Spleen (tissue), 11 donors: ENCODE measurements at regions not wholly inside any gene's neighbourhood (a gene's known extent, or its start where the extent isn't known, plus 50 kb on each side); places are given as distances from the start of the nearest gene placed in this dataset.

Experiments
- DNase-seq: peaks from one replicate; pipeline ENCODE4 v3.0.0-alpha.2; 2020
- H3K27ac ChIP-seq, 8 donors: fragments of 200-600 bp; sonication (generic) in 7 of 8; 1 replicate in 4 of 8; 2 replicates in 4 of 8; pipeline versions ENCODE4 v1.5.0 to v1.8.0; 2016 to 2021; ENCODE audit warnings: inconsistent platforms in 4 of 8, mild to moderate bottlenecking in 4 of 8, moderate library complexity in 1 of 8
- H3K27me3 ChIP-seq, 7 donors: fragments of 200-600 bp; sonication (generic) in 6 of 7; replicated peaks in 1 of 7; 1 replicate in 4 of 7; 2 replicates in 3 of 7; pipeline versions ENCODE4 v1.5.0 to v1.8.0; 2016 to 2021; ENCODE audit warnings: inconsistent platforms in 3 of 7, mild to moderate bottlenecking in 1 of 7
- H3K36me3 ChIP-seq, 6 donors: fragments of 200-600 bp; sonication (generic) in 5 of 6; 1 replicate in 4 of 6; 2 replicates in 2 of 6; pipeline versions ENCODE4 v1.5.0 to v1.8.0; 2016 to 2021; ENCODE audit warnings: inconsistent platforms in 2 of 6
- H3K4me1 ChIP-seq, 6 donors: fragments of 200-600 bp; sonication (generic) in 5 of 6; 1 replicate in 3 of 6; 2 replicates in 3 of 6; pipeline versions ENCODE4 v1.5.0 to v1.8.0; 2016 to 2021; ENCODE audit warnings: inconsistent platforms in 3 of 6
- H3K4me3 ChIP-seq, 8 donors: fragments of 200-600 bp; sonication (generic) in 7 of 8; 1 replicate in 4 of 8; 2 replicates in 4 of 8; pipeline versions ENCODE4 v1.5.0 to v1.8.0; 2016 to 2021; ENCODE audit warnings: inconsistent platforms in 4 of 8, mild to moderate bottlenecking in 4 of 8, moderate library complexity in 2 of 8
- H3K9me3 ChIP-seq, 8 donors: fragments of 200-600 bp; sonication (generic) in 7 of 8; 1 replicate in 4 of 8; 2 replicates in 4 of 8; pipeline versions ENCODE4 v1.5.0 to v1.8.0; 2016 to 2021; ENCODE audit warnings: inconsistent platforms in 4 of 8
- POLR2A ChIP-seq, 3 donors: fragments of 450-650 bp; IDR thresholded peaks; one replicate each; pipeline ENCODE4 v1.5.1; 2017; ENCODE audit warnings: antibody characterized with exemption in 3 of 3, mild to moderate bottlenecking in 1 of 3
- POLR2AphosphoS5 ChIP-seq, 3 donors: sonication (generic); formaldehyde crosslinking; IDR thresholded peaks; one replicate each; pipeline ENCODE4 v1.5.1; 2017; ENCODE audit warnings: antibody characterized with exemption in 3 of 3
- WGBS, 5 donors: extraction: QIAGEN DNeasy Blood & Tissue Kit in 3 of 5; methylation state at CpG; one replicate each; pipeline versions ENCODE4 v1.1.5 to v1.1.7; 2013 to 2018; 5-methylcytosine and 5-hydroxymethylcytosine counted together
- intact Hi-C: fragments of 100-400 bp; cut with DNase I; formaldehyde crosslinking; loops from one replicate; pipeline ENCODE4 v1.15.0; 2023; ENCODE audit warnings: low total_unique reads
- TF ChIP-seq, protein P1 (sequence below), 11 experiments: fragments of 200-600 bp in 7 of 11; fragments of 450-650 bp in 4 of 11; sonication (generic) in 4 of 11; IDR thresholded peaks in 8 of 11; conservative IDR thresholded peaks in 3 of 11; 1 replicate in 7 of 11; 2 replicates in 4 of 11; pipeline versions ENCODE4 v1.4.0 to v1.8.0; 2016 to 2021; ENCODE audit warnings: antibody characterized with exemption in 11 of 11, inconsistent platforms in 4 of 11, mild to moderate bottlenecking in 1 of 11
- donor health status: healthy with polysubstance abuse.
- donor health status: DM: no; HTN: no; CAD: no; lungs with moderate emphysema.
- donor health status: DM: no; HTN: no; CAD: no.
- donor health status: Bipolar disorder and iron deficiency.
- donor health status: healthy.
- donor health status: DM: no; HTN: no; CAD: no.
- donor health status: DM: yes; HTN: yes; CAD: no.

DNA sequence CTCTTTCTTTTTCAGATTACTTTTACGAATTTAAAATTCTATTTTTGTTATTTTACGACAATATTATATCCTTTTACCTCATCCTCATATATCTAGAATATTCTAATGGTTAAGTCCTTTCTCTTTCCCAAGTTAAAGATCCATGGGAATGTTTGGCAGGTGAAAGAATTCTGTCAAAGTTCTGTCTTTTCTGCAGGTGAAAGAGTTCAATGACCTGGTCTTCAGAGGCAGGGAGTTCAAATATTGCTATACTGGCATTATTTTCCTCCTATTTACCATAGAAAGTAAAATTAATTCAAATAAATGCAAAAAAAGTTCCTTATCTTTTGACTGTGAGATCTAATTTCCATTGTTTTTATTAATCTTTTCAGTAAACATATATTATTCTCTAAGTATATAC, 194.3 kb downstream of the ARL4A start:
- no peak for TF ChIP-seq POLR2A (IDR thresholded peaks at IDR 0.05)
- no peak overlapping the region for H3K4me3 ChIP-seq
- no peaks in the 10 kb centered on the region for H3K36me3 ChIP-seq
- no peaks in the 10 kb centered on the region for H3K27me3 ChIP-seq
- intact Hi-C loops = no loop called here
- H3K9me3 ChIP-seq = no peaks in the 10 kb centered on the region
- DNase-seq = no peak
- H3K4me1 ChIP-seq = no peaks in the 10 kb centered on the region
- no peak overlapping the region for H3K27ac ChIP-seq
- WGBS, 5 donors = 81 to 95% (median 89%) methylated on average over 2 of the region's 2 CpGs

DNA sequence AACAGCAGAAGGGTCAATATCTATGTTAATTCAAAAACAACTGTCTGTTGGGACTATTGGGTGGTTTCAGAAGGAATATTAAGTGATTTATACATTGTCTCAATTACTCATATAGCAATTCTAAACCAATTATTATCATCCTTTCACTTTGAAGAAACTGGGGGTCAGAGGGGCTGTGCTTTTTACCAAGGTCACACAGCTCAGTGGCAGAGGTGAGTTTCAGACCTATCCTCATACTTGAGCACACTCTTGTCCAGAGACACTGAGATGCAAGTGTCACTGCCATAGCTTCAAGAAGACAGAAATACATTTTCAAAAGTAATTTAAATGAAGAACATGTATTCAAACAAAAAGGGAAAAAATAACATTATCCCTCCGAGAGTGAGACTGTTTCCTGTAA, 195.3 kb downstream of the ARL4A start:
- TF ChIP-seq POLR2A (IDR thresholded peaks at IDR 0.05) (no peak), POLR2AphosphoS5 (IDR thresholded peaks at IDR 0.05) (no peak)
- TF ChIP-seq, protein P1, sequence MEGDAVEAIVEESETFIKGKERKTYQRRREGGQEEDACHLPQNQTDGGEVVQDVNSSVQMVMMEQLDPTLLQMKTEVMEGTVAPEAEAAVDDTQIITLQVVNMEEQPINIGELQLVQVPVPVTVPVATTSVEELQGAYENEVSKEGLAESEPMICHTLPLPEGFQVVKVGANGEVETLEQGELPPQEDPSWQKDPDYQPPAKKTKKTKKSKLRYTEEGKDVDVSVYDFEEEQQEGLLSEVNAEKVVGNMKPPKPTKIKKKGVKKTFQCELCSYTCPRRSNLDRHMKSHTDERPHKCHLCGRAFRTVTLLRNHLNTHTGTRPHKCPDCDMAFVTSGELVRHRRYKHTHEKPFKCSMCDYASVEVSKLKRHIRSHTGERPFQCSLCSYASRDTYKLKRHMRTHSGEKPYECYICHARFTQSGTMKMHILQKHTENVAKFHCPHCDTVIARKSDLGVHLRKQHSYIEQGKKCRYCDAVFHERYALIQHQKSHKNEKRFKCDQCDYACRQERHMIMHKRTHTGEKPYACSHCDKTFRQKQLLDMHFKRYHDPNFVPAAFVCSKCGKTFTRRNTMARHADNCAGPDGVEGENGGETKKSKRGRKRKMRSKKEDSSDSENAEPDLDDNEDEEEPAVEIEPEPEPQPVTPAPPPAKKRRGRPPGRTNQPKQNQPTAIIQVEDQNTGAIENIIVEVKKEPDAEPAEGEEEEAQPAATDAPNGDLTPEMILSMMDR (IDR thresholded peaks at IDR 0.05 in 8 of 11, conservative IDR thresholded peaks at IDR 0.05 in 3 of 11) = no peak
- no peaks in the 10 kb centered on the region for H3K9me3 ChIP-seq
- no peak for DNase-seq
- WGBS, 5 donors = 63 to 77% (median 67%) methylated on average over 1 of the region's 1 CpG
- no peaks in the 10 kb centered on the region for H3K4me1 ChIP-seq
- intact Hi-C loops = no loop called here
- H3K36me3 ChIP-seq = no peaks in the 10 kb centered on the region
- H3K27ac ChIP-seq = no peak overlapping the region
- H3K4me3 ChIP-seq = no peak overlapping the region
- H3K27me3 ChIP-seq = no peaks in the 10 kb centered on the region

DNA sequence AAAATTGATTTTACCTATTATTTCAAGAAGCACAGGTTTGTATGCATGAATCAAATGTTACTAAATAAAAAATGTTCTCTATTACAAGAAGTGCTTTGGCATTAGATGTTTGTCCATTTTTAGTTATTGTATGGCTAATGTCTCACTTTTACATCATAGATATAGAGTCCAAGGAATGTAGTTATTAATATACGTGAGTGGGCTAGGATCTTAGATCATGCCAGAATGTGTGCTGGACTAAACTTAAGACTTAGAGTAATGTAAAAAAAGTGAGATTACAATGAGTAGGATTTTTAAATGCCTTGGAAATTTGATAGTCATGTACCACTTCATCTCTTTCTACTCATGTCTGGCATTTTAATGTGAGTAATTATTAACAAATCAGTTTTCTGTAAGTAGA, 196.6 kb downstream of the ARL4A start:
- intact Hi-C loops = no loop called here
- H3K36me3 ChIP-seq = no peaks in the 10 kb centered on the region
- 83 to 98% (median 86%) methylated on average over 1 of the region's 1 CpG for WGBS, 5 donors
- H3K9me3 ChIP-seq = no peaks in the 10 kb centered on the region
- H3K4me1 ChIP-seq = no peaks in the 10 kb centered on the region
- no peak overlapping the region for H3K27ac ChIP-seq
- no peak overlapping the region for H3K4me3 ChIP-seq
- DNase-seq = no peak
- H3K27me3 ChIP-seq = no peaks in the 10 kb centered on the region
- TF ChIP-seq, protein P1 (IDR thresholded peaks at IDR 0.05 in 8 of 11, conservative IDR thresholded peaks at IDR 0.05 in 3 of 11) = no peak
- no peak for TF ChIP-seq POLR2AphosphoS5 (IDR thresholded peaks at IDR 0.05)
- TF ChIP-seq POLR2A (IDR thresholded peaks at IDR 0.05) = no peak

DNA sequence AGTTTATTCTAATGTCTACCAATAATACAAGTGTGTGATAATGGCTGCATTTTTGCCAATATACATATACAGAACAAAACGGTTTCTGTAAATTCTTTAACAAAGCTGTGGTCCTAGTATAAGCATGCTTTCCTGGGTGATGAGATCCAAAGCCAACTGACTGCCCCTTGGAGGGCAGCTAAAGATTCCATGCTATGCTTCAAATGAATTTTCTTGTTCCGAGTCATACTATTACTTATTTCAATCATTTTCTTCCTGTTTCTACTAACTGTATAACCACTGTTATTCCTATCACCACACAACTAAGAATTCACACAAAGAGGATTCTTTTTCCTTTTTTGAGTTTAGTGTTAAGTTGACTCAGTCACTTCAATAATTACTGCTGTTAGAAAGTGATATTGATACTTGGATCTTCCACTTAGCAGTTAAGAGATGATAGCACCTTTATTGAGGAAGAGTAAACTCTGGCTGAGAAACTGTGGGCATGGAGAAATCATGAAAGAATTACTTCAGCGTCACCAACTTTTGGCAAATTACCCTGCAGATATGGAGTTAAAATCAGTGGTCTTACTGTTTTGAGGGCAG, 197.5 kb downstream of the ARL4A start:
- Histone ChIP-seq H3K36me3 (no peaks in the 10 kb centered on the region), H3K9me3 (no peaks in the 10 kb centered on the region), H3K4me1 (no peaks in the 10 kb centered on the region), H3K27ac (no peak overlapping the region), H3K4me3 (no peak overlapping the region), H3K27me3 (no peaks in the 10 kb centered on the region)
- no peak for TF ChIP-seq POLR2A (IDR thresholded peaks at IDR 0.05)
- no peak for TF ChIP-seq POLR2AphosphoS5 (IDR thresholded peaks at IDR 0.05)
- TF ChIP-seq, protein P1 (IDR thresholded peaks at IDR 0.05 in 8 of 11, conservative IDR thresholded peaks at IDR 0.05 in 3 of 11) = no peak
- intact Hi-C loops = no loop called here
- no peak for DNase-seq
- WGBS, 5 donors = 47 to 84% (median 61%) methylated on average over 3 of the region's 3 CpGs

DNA sequence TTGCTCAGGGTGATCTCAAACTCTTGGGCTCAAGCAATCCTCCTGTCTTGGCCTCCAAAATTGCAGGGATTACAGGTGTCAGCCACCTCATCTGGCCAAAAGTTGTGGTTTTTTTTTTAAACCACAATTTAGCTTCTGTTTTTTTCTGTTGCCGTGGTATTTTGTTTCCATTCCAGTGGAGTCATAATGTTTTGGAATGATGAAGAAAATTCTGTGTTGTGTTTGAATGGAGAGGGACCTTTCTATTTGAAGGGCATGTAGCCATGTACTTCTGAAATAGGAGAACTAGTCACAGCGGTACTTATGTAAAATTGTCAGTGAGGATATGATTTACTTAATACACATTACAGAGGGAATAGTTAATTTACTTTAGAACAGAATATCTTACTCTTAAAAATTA, 201.3 kb downstream of the ARL4A start:
- no peak overlapping the region for H3K4me3 ChIP-seq
- no peaks in the 10 kb centered on the region for H3K9me3 ChIP-seq
- no peak overlapping the region for H3K27ac ChIP-seq

More for the DNA sequence above, 201.3 kb downstream of the ARL4A start:
- H3K4me1 ChIP-seq = no peaks in the 10 kb centered on the region
- TF ChIP-seq POLR2AphosphoS5 (IDR thresholded peaks at IDR 0.05) = no peak
- TF ChIP-seq POLR2A (IDR thresholded peaks at IDR 0.05) = no peak
- TF ChIP-seq, protein P1 (IDR thresholded peaks at IDR 0.05 in 8 of 11, conservative IDR thresholded peaks at IDR 0.05 in 3 of 11) = no peak
- intact Hi-C loops = no loop called here
- no peaks in the 10 kb centered on the region for H3K36me3 ChIP-seq
- no peak for DNase-seq
- WGBS, 5 donors = 76 to 86% (median 80%) methylated on average over 2 of the region's 2 CpGs
- no peaks in the 10 kb centered on the region for H3K27me3 ChIP-seq
